ENCODE measurements at regions not wholly inside any gene's neighbourhood (a gene's known extent, or its start where the extent isn't known, plus 50 kb on each side); places are given as distances from the start of the nearest gene placed in this dataset.
A peak's percentile ranks its signal among the peaks of the same experiment; 100 is the strongest.

GRCh38 chr5:14935341-14935740 lies 63.8 kb upstream of the ANKH start:
- ATAC-seq (ENCODE audit: low FRiP score in 2 of 2) = peak in 1 of 2 donors; percentile 50
- Histone ChIP-seq H3K4me3 (no peak overlapping the region), H3K27me3 (no peaks in the 10 kb centered on the region), H3K9me3 (no peaks in the 10 kb centered on the region), H3K27ac (no peak overlapping the region), H3K4me1 (peaks cover 0 to 5% (median 1%) of the 10 kb centered on the region in 4 donors), H3K36me3 (no peaks in the 10 kb centered on the region)
- WGBS, 2 donors = 68 to 81% methylated on average over 3 of the region's 3 CpGs
- no peak for TF ChIP-seq POLR2A (IDR thresholded peaks at IDR 0.05)
- no peak for TF ChIP-seq EP300 (IDR thresholded peaks at IDR 0.05)
- no peak for TF ChIP-seq POLR2AphosphoS5 (IDR thresholded peaks at IDR 0.05)
- no peak for TF ChIP-seq CTCF (IDR thresholded peaks at IDR 0.05)
- no peak for DNase-seq

GRCh38 chr5:14932902-14933469 lies 61.4 kb upstream of the ANKH start:
- WGBS, 2 donors = 74 to 77% methylated on average over 7 of the region's 7 CpGs
- Histone ChIP-seq H3K4me3 (no peak overlapping the region), H3K27ac (no peak overlapping the region), H3K36me3 (no peaks in the 10 kb centered on the region), H3K9me3 (no peaks in the 10 kb centered on the region), H3K27me3 (no peaks in the 10 kb centered on the region), H3K4me1 (peaks cover 0 to 5% (median 1%) of the 10 kb centered on the region in 4 donors)
- DNase-seq (no peak), ATAC-seq (ENCODE audit: low FRiP score in 2 of 2) (no peak)
- TF ChIP-seq POLR2A (IDR thresholded peaks at IDR 0.05) (no peak), CTCF (IDR thresholded peaks at IDR 0.05) (no peak), POLR2AphosphoS5 (IDR thresholded peaks at IDR 0.05) (no peak), EP300 (IDR thresholded peaks at IDR 0.05) (no peak)

- Histone ChIP-seq H3K9me3 (no peaks in the 10 kb centered on the region), H3K27me3 (no peaks in the 10 kb centered on the region), H3K4me1 (peaks cover 0 to 4% (median 0%) of the 10 kb centered on the region in 4 donors), H3K27ac (no peak overlapping the region), H3K4me3 (no peak overlapping the region), H3K36me3 (no peaks in the 10 kb centered on the region)
- WGBS, 2 donors = 85 to 86% methylated on average over 3 of the region's 3 CpGs
- no peak for DNase-seq
- no peak for TF ChIP-seq POLR2A (IDR thresholded peaks at IDR 0.05)
- ATAC-seq (ENCODE audit: low FRiP score in 2 of 2) = no peak
Observed at GRCh38 chr5:14930486-14930885, 58.9 kb upstream of the ANKH start.

- peaks cover 0 to 4% (median 0%) of the 10 kb centered on the region in 4 donors for H3K4me1 ChIP-seq
- H3K27me3 ChIP-seq = no peaks in the 10 kb centered on the region
- ATAC-seq (ENCODE audit: low FRiP score in 2 of 2) (no peak), DNase-seq (no peak)
- no peaks in the 10 kb centered on the region for H3K36me3 ChIP-seq
- H3K9me3 ChIP-seq = no peaks in the 10 kb centered on the region
- WGBS, 2 donors = 69 to 82% methylated on average over 5 of the region's 5 CpGs
- TF ChIP-seq EP300 (IDR thresholded peaks at IDR 0.05) (no peak), CTCF (IDR thresholded peaks at IDR 0.05) (no peak), POLR2AphosphoS5 (IDR thresholded peaks at IDR 0.05) (no peak), POLR2A (IDR thresholded peaks at IDR 0.05) (no peak)
- H3K27ac ChIP-seq = no peak overlapping the region
- no peak overlapping the region for H3K4me3 ChIP-seq
Observed at GRCh38 chr5:14929293-14930065, 57.9 kb upstream of the ANKH start.

- Histone ChIP-seq H3K27me3 (no peaks in the 10 kb centered on the region), H3K4me1 (peaks cover 0 to 4% (median 0%) of the 10 kb centered on the region in 4 donors), H3K4me3 (no peak overlapping the region), H3K9me3 (no peaks in the 10 kb centered on the region), H3K36me3 (no peaks in the 10 kb centered on the region), H3K27ac (no peak overlapping the region)
- 76 to 80% methylated on average over 1 of the region's 1 CpG for WGBS, 2 donors
- ATAC-seq (ENCODE audit: low FRiP score in 2 of 2) (no peak), DNase-seq (no peak)
- no peak for TF ChIP-seq POLR2A (IDR thresholded peaks at IDR 0.05)
- TF ChIP-seq EP300 (IDR thresholded peaks at IDR 0.05) = no peak
- no peak for TF ChIP-seq POLR2AphosphoS5 (IDR thresholded peaks at IDR 0.05)
- no peak for TF ChIP-seq CTCF (IDR thresholded peaks at IDR 0.05)
Observed at GRCh38 chr5:14928661-14929060, 57.1 kb upstream of the ANKH start.

All from upper lobe of left lung (tissue), 6 donors.